ENCODE measurements at regions not wholly inside any gene's neighbourhood (a gene's known extent, or its start where the extent isn't known, plus 50 kb on each side); places are given as distances from the start of the nearest gene placed in this dataset.

- TF ChIP-seq POLR2AphosphoS5 (IDR thresholded peaks at IDR 0.05; ENCODE audit: control insufficient read depth, insufficient read depth, low read depth, low read length): no peak
- TF ChIP-seq BACH1 (tag; IDR thresholded peaks at IDR 0.05): no peak
- TF ChIP-seq E2F6 (IDR thresholded peaks at IDR 0.05; ENCODE audit: borderline replicate concordance in 1 of 2, extremely low read depth in 1 of 2, insufficient read depth in 1 of 2, insufficient read length in 1 of 2, low read depth in 1 of 2, low read length in 1 of 2, poor library complexity in 1 of 2, severe bottlenecking in 1 of 2): no peak
- no peak for TF ChIP-seq BCLAF1 (IDR thresholded peaks at IDR 0.05; ENCODE audit: borderline replicate concordance in 1 of 2, control insufficient read depth in 1 of 2, low read depth in 2 of 2, low read length in 1 of 2)
- no peak for TF ChIP-seq ZNF224 (CRISPR knock-in tag; IDR thresholded peaks at IDR 0.05)
- no peak for TF ChIP-seq GATAD2A (IDR thresholded peaks at IDR 0.05)
- TF ChIP-seq E2F8 (IDR thresholded peaks at IDR 0.05; ENCODE audit: low read depth, partially characterized antibody): no peak
- no peak for TF ChIP-seq REST (IDR thresholded peaks at IDR 0.05; ENCODE audit: borderline replicate concordance)
- no peak for TF ChIP-seq REST (CRISPR knock-in tag; IDR thresholded peaks at IDR 0.05; ENCODE audit: low read depth)
These were observed 489.2 kb upstream of the MIS18BP1 start for GRCh38 chr14:45742187-45742586.
